ENCODE measurements at regions not wholly inside any gene's neighbourhood (a gene's known extent, or its start where the extent isn't known, plus 50 kb on each side); places are given as distances from the start of the nearest gene placed in this dataset.

- intact Hi-C loops (cut with DNase I, micrococcal nuclease): no loop called here
- H3K36me3 Mint-ChIP-seq (ENCODE audit: low read depth): no peaks in the 10 kb centered on the region
- CTCF ChIA-PET: no interaction called here
- H3K27me3 Mint-ChIP-seq: no peaks in the 10 kb centered on the region
- Histone ChIP-seq H3K27me3 (ENCODE audit: control insufficient read depth in 1 of 2, insufficient read depth in 2 of 2, low read length in 2 of 2) (no peaks in the 10 kb centered on the region), H3K36me3 (ENCODE audit: insufficient read depth, low read length) (no peaks in the 10 kb centered on the region), H3K4me1 (ENCODE audit: insufficient read depth, low read length) (no peaks in the 10 kb centered on the region), H3K4me3 (ENCODE audit: low read length) (no peak overlapping the region), H3K9me3 (ENCODE audit: control insufficient read depth in 1 of 2, insufficient read depth in 1 of 2, low read length in 2 of 2) (no peaks in the 10 kb centered on the region), H3K27ac (ENCODE audit: low read depth in 1 of 2, low read length in 2 of 2) (no peak overlapping the region)
- no peak for TF ChIP-seq CTCF (IDR thresholded peaks at IDR 0.05)
- H3K4me3 Mint-ChIP-seq: no peak overlapping the region
- H3K27ac Mint-ChIP-seq: no peak overlapping the region
- POLR2A ChIA-PET: no interaction called here
- ATAC-seq (ENCODE audit: poor library complexity) (no peak), DNase-seq (no peak)
- H3K4me1 Mint-ChIP-seq (ENCODE audit: low read depth): no peaks in the 10 kb centered on the region
- peaks cover 1% of the 10 kb centered on the region for H3K9me3 Mint-ChIP-seq
These were observed 297.7 kb upstream of the SASH1 start for GRCh38 chr6:148044921-148045320.

- POLR2A ChIA-PET: no interaction called here
- no peak for TF ChIP-seq CTCF (IDR thresholded peaks at IDR 0.05)
- DNase-seq: no peak
- Mint-ChIP-seq H3K4me3 (no peak overlapping the region), H3K4me1 (ENCODE audit: low read depth) (no peaks in the 10 kb centered on the region), H3K27me3 (no peaks in the 10 kb centered on the region), H3K36me3 (ENCODE audit: low read depth) (no peaks in the 10 kb centered on the region), H3K27ac (no peak overlapping the region), H3K9me3 (peaks cover 7% of the 10 kb centered on the region)
- H3K27ac ChIP-seq (ENCODE audit: low read depth in 1 of 2, low read length in 2 of 2): no peak overlapping the region
- H3K27me3 ChIP-seq (ENCODE audit: control insufficient read depth in 1 of 2, insufficient read depth in 2 of 2, low read length in 2 of 2): no peaks in the 10 kb centered on the region
- H3K9me3 ChIP-seq (ENCODE audit: control insufficient read depth in 1 of 2, insufficient read depth in 1 of 2, low read length in 2 of 2): no peaks in the 10 kb centered on the region
- no peaks in the 10 kb centered on the region for H3K36me3 ChIP-seq (ENCODE audit: insufficient read depth, low read length)
- intact Hi-C loops (cut with DNase I, micrococcal nuclease): no loop called here
- CTCF ChIA-PET: no interaction called here
- no peak overlapping the region for H3K4me3 ChIP-seq (ENCODE audit: low read length)
- ATAC-seq (ENCODE audit: poor library complexity): no peak
- H3K4me1 ChIP-seq (ENCODE audit: insufficient read depth, low read length): no peaks in the 10 kb centered on the region
These were observed 289.4 kb upstream of the SASH1 start for GRCh38 chr6:148053209-148053608.

GRCh38 chr6:148053796-148054195, 288.8 kb upstream of the SASH1 start:
- H3K4me1 Mint-ChIP-seq (ENCODE audit: low read depth): no peaks in the 10 kb centered on the region
- no peaks in the 10 kb centered on the region for H3K4me1 ChIP-seq (ENCODE audit: insufficient read depth, low read length)
- H3K27ac ChIP-seq (ENCODE audit: low read depth in 1 of 2, low read length in 2 of 2): no peak overlapping the region
- H3K36me3 Mint-ChIP-seq (ENCODE audit: low read depth): no peaks in the 10 kb centered on the region
- ATAC-seq (ENCODE audit: poor library complexity) (no peak), DNase-seq (no peak)
- ChIA-PET CTCF (no interaction called here), POLR2A (no interaction called here)
- intact Hi-C loops (cut with DNase I, micrococcal nuclease): no loop called here
- H3K9me3 Mint-ChIP-seq: peaks cover 7% of the 10 kb centered on the region
- no peak for TF ChIP-seq CTCF (IDR thresholded peaks at IDR 0.05)
- H3K4me3 ChIP-seq (ENCODE audit: low read length): no peak overlapping the region
- no peaks in the 10 kb centered on the region for H3K27me3 ChIP-seq (ENCODE audit: control insufficient read depth in 1 of 2, insufficient read depth in 2 of 2, low read length in 2 of 2)
- H3K27ac Mint-ChIP-seq: no peak overlapping the region
- no peaks in the 10 kb centered on the region for H3K27me3 Mint-ChIP-seq
- no peak overlapping the region for H3K4me3 Mint-ChIP-seq
- no peaks in the 10 kb centered on the region for H3K9me3 ChIP-seq (ENCODE audit: control insufficient read depth in 1 of 2, insufficient read depth in 1 of 2, low read length in 2 of 2)
- H3K36me3 ChIP-seq (ENCODE audit: insufficient read depth, low read length): no peaks in the 10 kb centered on the region

Measured in CD4-positive, alpha-beta T cell (primary cell).